CD4-positive, alpha-beta memory T cell (primary cell): ENCODE measurements at regions not wholly inside any gene's neighbourhood (a gene's known extent, or its start where the extent isn't known, plus 50 kb on each side); places are given as distances from the start of the nearest gene placed in this dataset.

Experiments
- CTCF ChIA-PET: fragments of 350-600 bp; sonication (Branson Sonifier 250); formaldehyde crosslinking; loops from one replicate; lab custom pipeline; 2021; ENCODE audit warnings: inconsistent platforms; ENCODE audit not compliant: partially characterized antibody; lab: Charles Lee
- POLR2A ChIA-PET: fragments of 350-600 bp; sonication (Branson Sonifier 250); formaldehyde crosslinking; loops from one replicate; lab custom pipeline; 2021; ENCODE audit not compliant: partially characterized antibody; lab: Charles Lee
- DNase-seq, 5 donors: peaks; one replicate each; pipeline versions ENCODE4 v3.0.0 to v3.0.0-alpha.2; 2020 to 2022; ENCODE audit warnings: mixed read lengths in 1 of 5
- H3K27ac ChIP-seq: one replicate; pipeline ENCODE4 v1.7.0; 2013; ENCODE audit warnings: low read depth, low read length
- H3K27me3 ChIP-seq: 2 replicates; pipeline ENCODE4 v1.7.0; 2013; ENCODE audit warnings: mild to moderate bottlenecking, low read length, moderate library complexity; ENCODE audit not compliant: insufficient read depth
- H3K36me3 ChIP-seq: 2 replicates; pipeline ENCODE4 v1.7.0; 2013; ENCODE audit warnings: mild to moderate bottlenecking, low read length, moderate library complexity; ENCODE audit not compliant: insufficient read depth
- H3K4me1 ChIP-seq: 2 replicates; pipeline ENCODE4 v1.7.0; 2013; ENCODE audit warnings: mild to moderate bottlenecking, low read length, moderate library complexity; ENCODE audit not compliant: insufficient read depth
- H3K4me3 ChIP-seq, 2 donors: one replicate each; pipeline ENCODE4 v1.7.0; 2013; ENCODE audit warnings: low read length in 2 of 2, mild to moderate bottlenecking in 1 of 2
- H3K9me3 ChIP-seq, 2 donors: one replicate each; pipeline ENCODE4 v1.7.0; 2013; ENCODE audit warnings: low read length in 2 of 2, control low read depth in 1 of 2; ENCODE audit not compliant: control insufficient read depth in 1 of 2
- H3K27ac Mint-ChIP-seq, 7 donors: one replicate each; pipeline ENCODE4 v1.8.0; 2020 to 2021; ENCODE audit warnings: mixed read lengths in 7 of 7, mild to moderate bottlenecking in 6 of 7, inconsistent platforms in 3 of 7, moderate library complexity in 3 of 7
- H3K27me3 Mint-ChIP-seq, 2 donors: one replicate each; pipeline ENCODE4 v1.8.0; 2020 to 2021; ENCODE audit warnings: mixed read lengths in 2 of 2
- H3K36me3 Mint-ChIP-seq, 2 donors: one replicate each; pipeline ENCODE4 v1.8.0; 2020 to 2021; ENCODE audit warnings: mixed read lengths in 2 of 2, inconsistent platforms in 1 of 2, mild to moderate bottlenecking in 1 of 2
- H3K4me1 Mint-ChIP-seq, 4 donors: one replicate each; pipeline ENCODE4 v1.8.0; 2020 to 2021; ENCODE audit warnings: mixed read lengths in 4 of 4, mild to moderate bottlenecking in 1 of 4
- H3K4me3 Mint-ChIP-seq, 8 donors: one replicate each; pipeline ENCODE4 v1.8.0; 2020 to 2021; ENCODE audit warnings: mixed read lengths in 8 of 8, mild to moderate bottlenecking in 7 of 8, moderate library complexity in 6 of 8, inconsistent platforms in 3 of 8
- H3K9me3 Mint-ChIP-seq, 8 donors: one replicate each; pipeline ENCODE4 v1.8.0; 2020 to 2021; ENCODE audit warnings: mixed read lengths in 8 of 8, mild to moderate bottlenecking in 5 of 8, inconsistent platforms in 3 of 8, moderate library complexity in 1 of 8
- intact Hi-C: fragments of 100-400 bp; cut with micrococcal nuclease; formaldehyde crosslinking; loops from one replicate; pipeline ENCODE4 v1.15.1; 2023

DNA sequence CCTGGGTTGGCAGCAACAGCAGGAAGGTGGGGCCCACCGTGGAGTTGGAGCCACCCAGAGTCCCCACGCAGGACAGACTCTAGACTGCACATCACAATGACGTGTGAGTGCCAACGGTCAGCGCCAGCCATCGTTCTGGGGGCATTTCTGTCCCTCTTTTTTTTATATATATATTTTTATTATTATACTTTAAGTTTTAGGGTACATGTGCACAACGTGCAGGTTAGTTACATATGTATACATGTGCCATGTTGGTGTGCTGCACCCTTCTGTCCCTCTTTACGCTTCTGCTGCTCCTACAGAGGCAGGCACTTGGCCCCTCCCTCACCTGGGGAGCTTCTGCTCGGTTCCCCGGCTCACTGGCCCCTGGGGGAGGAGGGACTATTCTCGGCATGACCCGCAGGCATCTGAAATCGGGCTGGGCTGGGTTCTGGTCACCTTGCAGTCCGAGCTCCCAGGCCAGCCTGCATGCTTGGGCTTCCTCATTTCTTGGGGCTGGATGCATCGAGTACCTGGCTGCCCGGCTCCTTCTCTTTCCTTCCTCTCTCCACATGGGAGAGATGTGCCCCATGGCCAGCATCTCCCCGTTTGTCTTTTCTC, 787.4 kb downstream of the TBC1D22A start:
- H3K27me3 Mint-ChIP-seq: no peaks in the 10 kb centered on the region
- no peaks in the 10 kb centered on the region for H3K9me3 ChIP-seq
- no peaks in the 10 kb centered on the region for H3K4me1 ChIP-seq
- intact Hi-C loops: no loop called here
- H3K27ac Mint-ChIP-seq: no peak overlapping the region
- POLR2A ChIA-PET: no interaction called here
- no peaks in the 10 kb centered on the region for H3K4me1 Mint-ChIP-seq
- no peak for DNase-seq
- peaks cover 0 to 4% (median 0%) of the 10 kb centered on the region in 8 donors for H3K9me3 Mint-ChIP-seq
- no peak overlapping the region for H3K27ac ChIP-seq
- no peaks in the 10 kb centered on the region for H3K27me3 ChIP-seq
- H3K4me3 Mint-ChIP-seq: no peak overlapping the region
- no peak overlapping the region for H3K4me3 ChIP-seq
- CTCF ChIA-PET: no interaction called here
- H3K36me3 ChIP-seq: no peaks in the 10 kb centered on the region
- H3K36me3 Mint-ChIP-seq: no peaks in the 10 kb centered on the region

DNA sequence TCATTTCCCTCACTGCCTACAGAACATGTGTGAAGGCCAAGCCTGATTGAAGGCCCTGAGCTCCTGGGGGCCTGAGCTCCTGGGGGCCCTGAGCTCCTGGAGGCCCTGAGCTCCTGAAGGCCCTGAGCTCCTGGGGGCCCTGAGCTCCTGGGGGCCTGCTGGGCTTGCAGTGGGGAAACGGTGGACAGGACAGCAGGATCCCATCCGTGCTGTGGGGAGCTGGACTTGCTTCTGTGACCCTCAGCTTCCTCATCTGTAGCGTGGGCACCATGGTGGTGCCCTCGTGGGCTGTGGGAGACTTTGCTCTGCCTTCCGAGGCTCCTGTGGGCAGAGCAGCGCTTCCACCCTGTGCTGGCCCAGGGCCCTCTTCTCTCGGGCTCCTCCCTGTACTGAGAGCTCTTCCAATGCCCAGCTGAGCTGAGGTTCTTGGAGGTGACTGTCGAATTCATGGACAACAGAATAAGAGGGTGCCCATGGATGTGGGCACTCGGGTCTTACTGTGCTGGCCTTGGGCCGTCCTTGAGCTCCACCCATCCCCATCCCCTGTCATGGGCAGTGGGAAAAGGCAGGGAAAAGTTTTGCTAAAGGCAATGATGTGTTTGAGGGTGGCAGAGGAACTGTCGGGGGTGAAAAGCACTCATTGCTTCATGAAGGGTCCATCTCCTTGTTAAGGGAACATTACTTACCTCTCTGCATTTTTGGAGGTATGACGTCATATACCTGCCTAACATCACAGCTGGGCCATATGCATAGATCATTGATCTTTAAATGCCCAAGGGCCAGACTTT, 786.7 kb downstream of the TBC1D22A start:
- Histone ChIP-seq H3K4me3 (no peak overlapping the region), H3K9me3 (no peaks in the 10 kb centered on the region), H3K27me3 (no peaks in the 10 kb centered on the region), H3K27ac (no peak overlapping the region), H3K36me3 (no peaks in the 10 kb centered on the region), H3K4me1 (no peaks in the 10 kb centered on the region)
- H3K9me3 Mint-ChIP-seq: peaks cover 0 to 4% (median 0%) of the 10 kb centered on the region in 8 donors
- H3K4me1 Mint-ChIP-seq: no peaks in the 10 kb centered on the region
- H3K27me3 Mint-ChIP-seq: no peaks in the 10 kb centered on the region
- no peak overlapping the region for H3K27ac Mint-ChIP-seq
- DNase-seq: no peak
- no peaks in the 10 kb centered on the region for H3K36me3 Mint-ChIP-seq
- H3K4me3 Mint-ChIP-seq: no peak overlapping the region
- ChIA-PET CTCF (interaction anchor here (0.8 kb wide), 1 partner anchor 12 kb away, joined by 3 read pairs; no protein-coding TSS in a partner anchor), POLR2A (no interaction called here)
- intact Hi-C loops: no loop called here

DNA sequence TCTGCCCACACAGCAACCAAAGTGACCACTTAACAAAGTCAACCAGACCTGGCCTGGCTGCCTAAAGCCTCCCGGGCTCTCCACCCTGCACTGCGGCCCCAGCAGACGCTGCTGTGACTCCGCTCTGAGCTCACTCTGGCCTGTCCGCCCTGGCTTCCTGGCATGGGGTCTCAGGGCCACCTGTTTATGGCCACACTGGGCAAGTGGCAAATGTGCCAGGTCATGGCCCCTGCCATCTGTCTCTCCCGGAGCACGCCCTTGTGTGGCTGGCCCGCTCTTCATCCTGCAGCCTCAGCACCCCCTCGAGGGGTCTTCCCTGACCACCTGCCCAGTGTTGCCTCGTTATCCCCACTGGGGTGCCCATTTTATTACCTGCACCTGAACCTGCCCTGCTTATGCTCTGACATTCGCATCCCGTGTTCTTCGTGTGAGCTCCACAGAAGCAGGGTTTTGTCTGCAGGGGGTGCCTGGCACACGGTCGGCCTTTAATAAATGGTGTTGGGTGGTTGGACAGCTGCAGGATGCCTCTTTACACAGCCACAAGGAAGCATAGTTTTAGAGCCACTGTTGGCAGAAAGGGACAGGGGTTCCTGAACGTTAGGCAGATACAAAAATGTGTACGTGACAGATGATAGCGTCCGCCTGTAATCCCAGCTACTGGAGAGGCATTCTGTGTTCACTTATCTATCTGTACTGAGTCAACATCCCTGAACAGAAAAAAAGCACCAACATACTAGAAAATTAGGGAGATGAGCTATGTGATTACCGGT, 785.6 kb downstream of the TBC1D22A start:
- H3K4me1 Mint-ChIP-seq: no peaks in the 10 kb centered on the region
- CTCF ChIA-PET: interaction anchor here (0.8 kb wide), 1 partner anchor 13 kb away, joined by 3 read pairs; no protein-coding TSS in a partner anchor
- no peaks in the 10 kb centered on the region for H3K27me3 Mint-ChIP-seq
- H3K9me3 ChIP-seq: no peaks in the 10 kb centered on the region
- peak overlapping the region in 1 of 7 donors; percentile 44 for H3K27ac Mint-ChIP-seq
- peaks cover 0 to 4% (median 0%) of the 10 kb centered on the region in 8 donors for H3K9me3 Mint-ChIP-seq
- no peak overlapping the region for H3K4me3 ChIP-seq
- POLR2A ChIA-PET: no interaction called here
- intact Hi-C loops: no loop called here
- no peak overlapping the region for H3K4me3 Mint-ChIP-seq
- DNase-seq: no peak
- no peaks in the 10 kb centered on the region for H3K36me3 ChIP-seq
- no peaks in the 10 kb centered on the region for H3K36me3 Mint-ChIP-seq
- no peaks in the 10 kb centered on the region for H3K4me1 ChIP-seq
- no peaks in the 10 kb centered on the region for H3K27me3 ChIP-seq
- H3K27ac ChIP-seq: no peak overlapping the region

- CTCF ChIA-PET: no interaction called here
These were observed 784.8 kb downstream of the TBC1D22A start for GRCh38 chr22:47547239-47547661.

GRCh38 chr22:47544696-47545095, 782.2 kb downstream of the TBC1D22A start:
- H3K9me3 Mint-ChIP-seq: peaks cover 0 to 4% (median 0%) of the 10 kb centered on the region in 8 donors
- H3K4me3 ChIP-seq: no peak overlapping the region
- H3K36me3 ChIP-seq: no peaks in the 10 kb centered on the region
- CTCF ChIA-PET: no interaction called here
- H3K9me3 ChIP-seq: no peaks in the 10 kb centered on the region
- H3K27ac Mint-ChIP-seq: no peak overlapping the region
- no peaks in the 10 kb centered on the region for H3K27me3 ChIP-seq
- no peaks in the 10 kb centered on the region for H3K36me3 Mint-ChIP-seq
- intact Hi-C loops: no loop called here
- H3K27ac ChIP-seq: no peak overlapping the region
- DNase-seq: no peak
- H3K4me3 Mint-ChIP-seq: no peak overlapping the region
- no peaks in the 10 kb centered on the region for H3K4me1 ChIP-seq
- H3K4me1 Mint-ChIP-seq: no peaks in the 10 kb centered on the region
- H3K27me3 Mint-ChIP-seq: no peaks in the 10 kb centered on the region
- POLR2A ChIA-PET: no interaction called here

More at GRCh38 chr22:47547239-47547661, 784.8 kb downstream of the TBC1D22A start:
- H3K36me3 ChIP-seq: no peaks in the 10 kb centered on the region
- intact Hi-C loops: no loop called here
- H3K9me3 Mint-ChIP-seq: peaks cover 0 to 4% (median 0%) of the 10 kb centered on the region in 8 donors
- no peak overlapping the region for H3K27ac Mint-ChIP-seq
- no peaks in the 10 kb centered on the region for H3K27me3 Mint-ChIP-seq
- DNase-seq: no peak
- H3K4me3 Mint-ChIP-seq: no peak overlapping the region
- no peak overlapping the region for H3K4me3 ChIP-seq
- H3K4me1 Mint-ChIP-seq: no peaks in the 10 kb centered on the region
- H3K36me3 Mint-ChIP-seq: no peaks in the 10 kb centered on the region
- H3K9me3 ChIP-seq: no peaks in the 10 kb centered on the region
- H3K4me1 ChIP-seq: no peaks in the 10 kb centered on the region
- H3K27ac ChIP-seq: no peak overlapping the region
- H3K27me3 ChIP-seq: no peaks in the 10 kb centered on the region
- POLR2A ChIA-PET: no interaction called here

- Histone ChIP-seq H3K4me1 (no peaks in the 10 kb centered on the region), H3K27me3 (no peaks in the 10 kb centered on the region), H3K4me3 (no peak overlapping the region), H3K9me3 (no peaks in the 10 kb centered on the region), H3K36me3 (no peaks in the 10 kb centered on the region), H3K27ac (no peak overlapping the region)
- ChIA-PET CTCF (no interaction called here), POLR2A (no interaction called here)
- intact Hi-C loops: no loop called here
- H3K36me3 Mint-ChIP-seq: no peaks in the 10 kb centered on the region
- H3K4me1 Mint-ChIP-seq: no peaks in the 10 kb centered on the region
- peaks cover 0 to 5% (median 0%) of the 10 kb centered on the region in 8 donors for H3K9me3 Mint-ChIP-seq
- H3K27ac Mint-ChIP-seq: no peak overlapping the region
- no peak overlapping the region for H3K4me3 Mint-ChIP-seq
- DNase-seq: no peak
- no peaks in the 10 kb centered on the region for H3K27me3 Mint-ChIP-seq
These were observed 781.0 kb downstream of the TBC1D22A start for GRCh38 chr22:47543447-47543846.

GRCh38 chr22:47540011-47540410, 777.6 kb downstream of the TBC1D22A start:
- peaks cover 2 to 11% (median 4%) of the 10 kb centered on the region in 8 donors for H3K9me3 Mint-ChIP-seq
- no peaks in the 10 kb centered on the region for H3K4me1 ChIP-seq
- H3K4me3 Mint-ChIP-seq: no peak overlapping the region
- no peak for DNase-seq
- no peak overlapping the region for H3K27ac ChIP-seq
- H3K9me3 ChIP-seq: no peaks in the 10 kb centered on the region
- H3K36me3 ChIP-seq: no peaks in the 10 kb centered on the region
- no peaks in the 10 kb centered on the region for H3K27me3 ChIP-seq
- CTCF ChIA-PET: no interaction called here
- intact Hi-C loops: no loop called here
- H3K36me3 Mint-ChIP-seq: peaks cover 0 to 6% of the 10 kb centered on the region in 2 donors
- no peaks in the 10 kb centered on the region for H3K4me1 Mint-ChIP-seq
- H3K4me3 ChIP-seq: no peak overlapping the region
- POLR2A ChIA-PET: no interaction called here
- H3K27ac Mint-ChIP-seq: no peak overlapping the region
- no peaks in the 10 kb centered on the region for H3K27me3 Mint-ChIP-seq
